Left lung (tissue), 4 donors: ENCODE measurements at regions not wholly inside any gene's neighbourhood (a gene's known extent, or its start where the extent isn't known, plus 50 kb on each side); places are given as distances from the start of the nearest gene placed in this dataset.

Source experiments
- ATAC-seq: fragments of 200-7000 bp; cut with Tn5 transposase; one replicate; pipeline ENCODE4 v1.9.1; 2020; ENCODE audit warnings: moderate library complexity
- DNase-seq, 4 donors: peaks; one replicate each; pipeline ENCODE4 v3.0.0-alpha.2; 2013 to 2020
- H3K27ac ChIP-seq, 2 donors: fragments of 200-600 bp; sonication (generic) in 1 of 2; one replicate each; pipeline versions ENCODE4 v1.5.0 to v1.8.0; 2020 to 2021
- H3K27me3 ChIP-seq, 2 donors: fragments of 200-600 bp; sonication (generic) in 1 of 2; one replicate each; pipeline versions ENCODE4 v1.5.0 to v1.8.0; 2020 to 2021
- H3K36me3 ChIP-seq, 2 donors: fragments of 200-600 bp; sonication (generic) in 1 of 2; one replicate each; pipeline versions ENCODE4 v1.5.0 to v1.8.0; 2020 to 2021
- H3K4me1 ChIP-seq, 2 donors: fragments of 200-600 bp; one replicate each; pipeline ENCODE4 v1.8.0; 2021
- H3K4me3 ChIP-seq, 2 donors: fragments of 200-600 bp; sonication (generic) in 1 of 2; one replicate each; pipeline versions ENCODE4 v1.5.0 to v1.8.0; 2020 to 2021; ENCODE audit warnings: mild to moderate bottlenecking in 1 of 2
- H3K9me3 ChIP-seq, 2 donors: fragments of 200-600 bp; sonication (generic) in 1 of 2; one replicate each; pipeline versions ENCODE4 v1.5.0 to v1.8.0; 2020 to 2021
- intact Hi-C, 2 donors: fragments of 100-400 bp; cut with DNase I; formaldehyde crosslinking; loops; one replicate each; pipeline versions ENCODE4 v1.11.2 to v1.14.2; 2022
- TF ChIP-seq, protein P1 (sequence below), 2 donors: fragments of 200-600 bp; sonication (generic) in 1 of 2; IDR thresholded peaks; one replicate each; pipeline versions ENCODE4 v1.5.0 to v1.8.0; 2021; ENCODE audit warnings: antibody characterized with exemption in 2 of 2
- donor health status: DM: no; HTN: yes; CAD: no.
- donor health status: DM: no; HTN: no; CAD: no.

DNA sequence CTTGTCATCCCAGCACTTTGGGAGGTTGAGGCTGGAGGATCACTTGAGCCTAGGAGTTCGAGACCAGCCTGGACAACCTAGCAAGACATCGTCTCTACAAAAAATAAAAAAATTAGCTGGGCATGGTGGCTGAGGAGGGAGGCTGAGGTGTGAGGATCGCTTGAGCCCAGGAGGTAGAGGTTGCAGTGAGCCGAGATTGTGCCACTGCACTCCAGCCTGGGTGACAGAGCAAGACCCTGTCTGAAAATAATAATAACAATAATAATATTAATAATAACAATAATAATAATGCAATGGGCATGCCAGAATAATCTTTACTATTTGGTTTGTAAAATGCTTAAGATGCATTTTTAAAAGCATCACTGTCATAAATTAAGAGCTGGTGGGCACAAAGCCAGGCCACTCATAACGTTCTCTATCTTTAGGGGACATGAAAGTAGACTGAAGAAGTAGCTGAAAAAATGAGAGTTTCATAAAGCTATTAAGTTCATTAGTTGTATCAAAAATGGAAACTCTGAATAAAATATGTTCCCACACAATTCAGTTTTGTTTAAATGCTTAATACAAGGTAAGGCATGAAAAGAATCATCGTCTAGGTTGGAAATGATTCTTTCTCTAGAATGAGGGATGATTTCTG, 51.6 kb upstream of the ITPKB start:
- Histone ChIP-seq H3K9me3 (no peaks in the 10 kb centered on the region), H3K4me3 (no peak overlapping the region), H3K4me1 (no peaks in the 10 kb centered on the region), H3K27ac (no peak overlapping the region), H3K27me3 (no peaks in the 10 kb centered on the region), H3K36me3 (no peaks in the 10 kb centered on the region)
- ATAC-seq (no peak), DNase-seq (no peak)
- intact Hi-C loops = no loop called here
- TF ChIP-seq, protein P1, sequence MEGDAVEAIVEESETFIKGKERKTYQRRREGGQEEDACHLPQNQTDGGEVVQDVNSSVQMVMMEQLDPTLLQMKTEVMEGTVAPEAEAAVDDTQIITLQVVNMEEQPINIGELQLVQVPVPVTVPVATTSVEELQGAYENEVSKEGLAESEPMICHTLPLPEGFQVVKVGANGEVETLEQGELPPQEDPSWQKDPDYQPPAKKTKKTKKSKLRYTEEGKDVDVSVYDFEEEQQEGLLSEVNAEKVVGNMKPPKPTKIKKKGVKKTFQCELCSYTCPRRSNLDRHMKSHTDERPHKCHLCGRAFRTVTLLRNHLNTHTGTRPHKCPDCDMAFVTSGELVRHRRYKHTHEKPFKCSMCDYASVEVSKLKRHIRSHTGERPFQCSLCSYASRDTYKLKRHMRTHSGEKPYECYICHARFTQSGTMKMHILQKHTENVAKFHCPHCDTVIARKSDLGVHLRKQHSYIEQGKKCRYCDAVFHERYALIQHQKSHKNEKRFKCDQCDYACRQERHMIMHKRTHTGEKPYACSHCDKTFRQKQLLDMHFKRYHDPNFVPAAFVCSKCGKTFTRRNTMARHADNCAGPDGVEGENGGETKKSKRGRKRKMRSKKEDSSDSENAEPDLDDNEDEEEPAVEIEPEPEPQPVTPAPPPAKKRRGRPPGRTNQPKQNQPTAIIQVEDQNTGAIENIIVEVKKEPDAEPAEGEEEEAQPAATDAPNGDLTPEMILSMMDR (IDR thresholded peaks at IDR 0.05) = no peak

GRCh38 chr1:226788965-226789364, 49.9 kb upstream of the ITPKB start:
- ATAC-seq (no peak), DNase-seq (no peak)
- intact Hi-C loops = no loop called here
- H3K36me3 ChIP-seq = no peaks in the 10 kb centered on the region
- H3K4me1 ChIP-seq = no peaks in the 10 kb centered on the region
- H3K9me3 ChIP-seq = no peaks in the 10 kb centered on the region
- TF ChIP-seq, protein P1 (IDR thresholded peaks at IDR 0.05) = no peak
- H3K27me3 ChIP-seq = no peaks in the 10 kb centered on the region
- H3K4me3 ChIP-seq = no peak overlapping the region
- H3K27ac ChIP-seq = no peak overlapping the region
